IPS DF 6.9 (cell line): ENCODE measurements at regions not wholly inside any gene's neighbourhood (a gene's known extent, or its start where the extent isn't known, plus 50 kb on each side); places are given as distances from the start of the nearest gene placed in this dataset.

Experiments used
- DNase-seq: peaks from one replicate; pipeline ENCODE4 v3.0.0-alpha.2; 2013; ENCODE audit warnings: low read depth, low spot score
- H3K27ac ChIP-seq: one replicate; pipeline ENCODE4 v1.5.1; 2013; ENCODE audit warnings: low read length, control low read depth
- H3K27me3 ChIP-seq: 2 replicates; pipeline ENCODE4 v1.6.1; 2013; ENCODE audit warnings: mild to moderate bottlenecking, low read length; ENCODE audit not compliant: control insufficient read depth, insufficient read depth
- H3K36me3 ChIP-seq: 2 replicates; pipeline ENCODE4 v1.6.1; 2013; ENCODE audit warnings: low read length; ENCODE audit not compliant: control insufficient read depth, insufficient read depth
- H3K4me1 ChIP-seq: 2 replicates; pipeline ENCODE4 v1.6.1; 2013; ENCODE audit warnings: low read length; ENCODE audit not compliant: control insufficient read depth, insufficient read depth
- H3K4me3 ChIP-seq: 2 replicates; pipeline ENCODE4 v1.5.1; 2013; ENCODE audit warnings: mild to moderate bottlenecking, low read length
- H3K9me3 ChIP-seq: 2 replicates; pipeline ENCODE4 v1.6.1; 2013; ENCODE audit warnings: low read length, inconsistent platforms; ENCODE audit not compliant: control insufficient read depth, insufficient read depth
- WGBS: extraction: QIAGEN DNeasy Blood & Tissue Kit; methylation state at CpG from one replicate; pipeline ENCODE4 v1.1.7; 2013; ENCODE audit warnings: mixed read lengths, missing lambda C conversion rate; ENCODE audit not compliant: insufficient read length, insufficient coverage; 5-methylcytosine and 5-hydroxymethylcytosine counted together

GRCh38 chr15:91548549-91548948 is 305.0 kb upstream of the SLCO3A1 start:
- no CpG with 5 or more reads among the region's 4 CpGs for WGBS
- H3K27ac ChIP-seq: no peak overlapping the region
- no peak overlapping the region for H3K4me3 ChIP-seq
- H3K27me3 ChIP-seq: no peaks in the 10 kb centered on the region
- H3K9me3 ChIP-seq: no peaks in the 10 kb centered on the region
- no peak for DNase-seq
- H3K36me3 ChIP-seq: no peaks in the 10 kb centered on the region
- H3K4me1 ChIP-seq: no peaks in the 10 kb centered on the region

- WGBS: no CpG with 5 or more reads among the region's 1 CpG
- Histone ChIP-seq H3K9me3 (no peaks in the 10 kb centered on the region), H3K27me3 (no peaks in the 10 kb centered on the region), H3K36me3 (no peaks in the 10 kb centered on the region), H3K4me3 (no peak overlapping the region), H3K4me1 (peaks cover 1% of the 10 kb centered on the region; the same call in 1 of the 2 replicates), H3K27ac (no peak overlapping the region)
- no peak for DNase-seq
Observed at GRCh38 chr15:91549581-91549980, 303.9 kb upstream of the SLCO3A1 start.

GRCh38 chr15:91552555-91552954 is 301.0 kb upstream of the SLCO3A1 start:
- H3K27me3 ChIP-seq: no peaks in the 10 kb centered on the region
- H3K27ac ChIP-seq: no peak overlapping the region
- peaks cover 3% of the 10 kb centered on the region; the same call in 1 of the 2 replicates for H3K4me1 ChIP-seq
- H3K9me3 ChIP-seq: no peaks in the 10 kb centered on the region
- no peak overlapping the region for H3K4me3 ChIP-seq
- no peak for DNase-seq
- WGBS: no CpG with 5 or more reads among the region's 5 CpGs
- no peaks in the 10 kb centered on the region for H3K36me3 ChIP-seq

- no peak overlapping the region for H3K4me3 ChIP-seq
- no peaks in the 10 kb centered on the region for H3K27me3 ChIP-seq
- no peak overlapping the region for H3K27ac ChIP-seq
- no peak for DNase-seq
- no CpG with 5 or more reads among the region's 6 CpGs for WGBS
- no peaks in the 10 kb centered on the region for H3K36me3 ChIP-seq
- H3K4me1 ChIP-seq: peaks cover 3% of the 10 kb centered on the region; the same call in 1 of the 2 replicates
- H3K9me3 ChIP-seq: no peaks in the 10 kb centered on the region
Observed at GRCh38 chr15:91553196-91553854, 300.2 kb upstream of the SLCO3A1 start.

- H3K4me3 ChIP-seq: no peak overlapping the region
- H3K27ac ChIP-seq: no peak overlapping the region
- H3K4me1 ChIP-seq: peaks cover 3% of the 10 kb centered on the region; the same call in 1 of the 2 replicates
- no peaks in the 10 kb centered on the region for H3K27me3 ChIP-seq
- no peak for DNase-seq
- no CpG with 5 or more reads among the region's 4 CpGs for WGBS
- no peaks in the 10 kb centered on the region for H3K9me3 ChIP-seq
- H3K36me3 ChIP-seq: no peaks in the 10 kb centered on the region
Observed at GRCh38 chr15:91555312-91555711, 298.2 kb upstream of the SLCO3A1 start.

GRCh38 chr15:91556926-91557325 is 296.6 kb upstream of the SLCO3A1 start:
- DNase-seq: no peak
- H3K9me3 ChIP-seq: no peaks in the 10 kb centered on the region
- no peaks in the 10 kb centered on the region for H3K27me3 ChIP-seq
- no peaks in the 10 kb centered on the region for H3K36me3 ChIP-seq
- H3K4me1 ChIP-seq: peaks cover 3% of the 10 kb centered on the region; the same call in 1 of the 2 replicates
- no peak overlapping the region for H3K4me3 ChIP-seq
- H3K27ac ChIP-seq: no peak overlapping the region
- no CpG with 5 or more reads among the region's 5 CpGs for WGBS

- H3K4me1 ChIP-seq: peaks cover 4% of the 10 kb centered on the region; the same call in 1 of the 2 replicates
- WGBS: no CpG with 5 or more reads among the region's 3 CpGs
- no peak overlapping the region for H3K27ac ChIP-seq
- H3K9me3 ChIP-seq: no peaks in the 10 kb centered on the region
- H3K4me3 ChIP-seq: no peak overlapping the region
- DNase-seq: no peak
- no peaks in the 10 kb centered on the region for H3K27me3 ChIP-seq
- no peaks in the 10 kb centered on the region for H3K36me3 ChIP-seq
Observed at GRCh38 chr15:91559066-91559465, 294.4 kb upstream of the SLCO3A1 start.

- H3K27ac ChIP-seq: no peak overlapping the region
- no peak for DNase-seq
- H3K27me3 ChIP-seq: no peaks in the 10 kb centered on the region
- WGBS: no CpG with 5 or more reads among the region's 11 CpGs
- H3K4me3 ChIP-seq: no peak overlapping the region
- H3K4me1 ChIP-seq: 0 out of 2 replicates have a peak, but pooled peaks cover 1% of the 10 kb centered on the region
- H3K9me3 ChIP-seq: no peaks in the 10 kb centered on the region
- no peaks in the 10 kb centered on the region for H3K36me3 ChIP-seq
Observed at GRCh38 chr15:91561371-91562100, 292.0 kb upstream of the SLCO3A1 start.

- Histone ChIP-seq H3K36me3 (no peaks in the 10 kb centered on the region), H3K27ac (no peak overlapping the region), H3K9me3 (no peaks in the 10 kb centered on the region), H3K4me3 (no peak overlapping the region), H3K4me1 (0 out of 2 replicates have a peak, but pooled peaks cover 1% of the 10 kb centered on the region), H3K27me3 (no peaks in the 10 kb centered on the region)
- DNase-seq: no peak
- no CpG with 5 or more reads among the region's 2 CpGs for WGBS
Observed at GRCh38 chr15:91562698-91563097, 290.8 kb upstream of the SLCO3A1 start.

- no CpG with 5 or more reads among the region's 3 CpGs for WGBS
Observed at GRCh38 chr15:91564631-91565030, 288.9 kb upstream of the SLCO3A1 start.

More at GRCh38 chr15:91564631-91565030, 288.9 kb upstream of the SLCO3A1 start:
- Histone ChIP-seq H3K4me3 (no peak overlapping the region), H3K27ac (no peak overlapping the region), H3K9me3 (no peaks in the 10 kb centered on the region), H3K4me1 (0 out of 2 replicates have a peak, but pooled peaks cover 1% of the 10 kb centered on the region), H3K36me3 (no peaks in the 10 kb centered on the region), H3K27me3 (no peaks in the 10 kb centered on the region)
- no peak for DNase-seq
